IPS-20b (cell line): ENCODE measurements at regions not wholly inside any gene's neighbourhood (a gene's known extent, or its start where the extent isn't known, plus 50 kb on each side); places are given as distances from the start of the nearest gene placed in this dataset.

ENCODE experiments used
- H3K27ac ChIP-seq: one replicate; pipeline ENCODE4 v1.5.1; 2013; ENCODE audit warnings: low read length
- H3K27me3 ChIP-seq: 2 replicates; pipeline ENCODE4 v1.6.1; 2013; ENCODE audit warnings: mild to moderate bottlenecking, low read length, inconsistent platforms; ENCODE audit not compliant: insufficient read depth
- H3K36me3 ChIP-seq: 2 replicates; pipeline ENCODE4 v1.6.1; 2013; ENCODE audit warnings: low read depth, mild to moderate bottlenecking, inconsistent platforms, low read length, moderate library complexity; ENCODE audit not compliant: insufficient read depth
- H3K4me1 ChIP-seq: 2 replicates; pipeline ENCODE4 v1.6.1; 2013; ENCODE audit warnings: mild to moderate bottlenecking, control low read depth, inconsistent platforms, low read length, moderate library complexity; ENCODE audit not compliant: insufficient read depth
- H3K4me3 ChIP-seq: 2 replicates; pipeline ENCODE4 v1.5.1; 2013; ENCODE audit warnings: mild to moderate bottlenecking, low read length, inconsistent platforms
- H3K9ac ChIP-seq: 2 replicates; pipeline ENCODE4 v1.6.1; 2013; ENCODE audit warnings: low read depth, mild to moderate bottlenecking, inconsistent platforms, low read length, moderate library complexity
- H3K9me3 ChIP-seq: 2 replicates; pipeline ENCODE4 v1.6.1; 2013; ENCODE audit warnings: mild to moderate bottlenecking, low read depth, low read length, inconsistent platforms; ENCODE audit not compliant: insufficient read depth

DNA sequence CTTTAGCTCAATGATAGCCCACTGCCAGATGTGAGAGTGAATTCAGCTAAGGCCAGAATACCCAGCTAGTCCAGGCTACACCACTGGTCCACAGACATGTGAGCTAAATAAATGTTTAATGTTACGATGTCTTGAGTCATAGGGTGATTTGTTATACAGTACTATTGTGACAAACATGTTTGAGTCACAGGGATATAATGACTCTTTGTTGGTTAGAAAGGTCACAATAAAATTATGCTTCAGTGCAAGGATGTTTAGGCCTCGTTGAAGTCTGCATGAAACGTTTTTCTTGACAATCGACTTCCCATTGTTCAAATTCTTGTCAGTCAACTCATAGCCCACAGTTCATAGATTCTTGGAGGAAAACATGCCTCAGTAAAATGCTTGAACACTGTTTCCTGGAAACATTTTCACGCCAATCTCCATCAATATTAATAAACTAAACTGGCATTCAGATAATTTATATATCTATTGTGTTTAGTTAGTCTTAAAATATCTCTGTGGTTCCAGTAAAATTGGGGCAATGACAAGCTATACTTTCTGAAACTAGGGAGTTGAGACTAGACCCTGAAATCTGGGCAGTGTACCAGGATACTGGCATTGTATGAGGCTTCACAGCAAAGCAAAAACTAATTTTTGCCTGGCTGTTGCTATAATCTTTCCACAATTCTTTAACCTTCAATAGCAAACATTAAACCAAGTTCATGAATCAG lies 650.8 kb upstream of the KIRREL3 start:
- Histone ChIP-seq H3K9me3 (no peaks in the 10 kb centered on the region), H3K27ac (no peak overlapping the region)

GRCh38 chr11:127649958-127650357 lies 649.4 kb upstream of the KIRREL3 start:
- no peak overlapping the region for H3K27ac ChIP-seq
- H3K4me3 ChIP-seq: no peak overlapping the region
- no peaks in the 10 kb centered on the region for H3K27me3 ChIP-seq
- no peaks in the 10 kb centered on the region for H3K36me3 ChIP-seq
- H3K9me3 ChIP-seq: no peaks in the 10 kb centered on the region
- H3K9ac ChIP-seq: no peak overlapping the region
- H3K4me1 ChIP-seq: no peaks in the 10 kb centered on the region

More for the DNA sequence above, 650.8 kb upstream of the KIRREL3 start:
- H3K4me3 ChIP-seq: no peak overlapping the region
- no peaks in the 10 kb centered on the region; the same call in 1 of the 2 replicates for H3K4me1 ChIP-seq
- no peaks in the 10 kb centered on the region for H3K36me3 ChIP-seq
- no peaks in the 10 kb centered on the region for H3K27me3 ChIP-seq
- no peak overlapping the region for H3K9ac ChIP-seq

GRCh38 chr11:127649071-127649470 lies 648.5 kb upstream of the KIRREL3 start:
- Histone ChIP-seq H3K4me3 (no peak overlapping the region), H3K9me3 (no peaks in the 10 kb centered on the region), H3K4me1 (no peaks in the 10 kb centered on the region), H3K36me3 (no peaks in the 10 kb centered on the region), H3K27ac (no peak overlapping the region), H3K9ac (no peak overlapping the region), H3K27me3 (no peaks in the 10 kb centered on the region)

GRCh38 chr11:127648583-127648982 lies 648.0 kb upstream of the KIRREL3 start:
- Histone ChIP-seq H3K27ac (no peak overlapping the region), H3K9me3 (no peaks in the 10 kb centered on the region), H3K4me1 (no peaks in the 10 kb centered on the region), H3K36me3 (no peaks in the 10 kb centered on the region), H3K4me3 (no peak overlapping the region), H3K9ac (no peak overlapping the region), H3K27me3 (no peaks in the 10 kb centered on the region)

GRCh38 chr11:127644366-127644765 lies 643.8 kb upstream of the KIRREL3 start:
- no peaks in the 10 kb centered on the region for H3K36me3 ChIP-seq
- no peak overlapping the region for H3K27ac ChIP-seq

GRCh38 chr11:127643268-127644058 lies 642.9 kb upstream of the KIRREL3 start:
- no peak overlapping the region for H3K9ac ChIP-seq
- no peak overlapping the region for H3K27ac ChIP-seq

More at GRCh38 chr11:127644366-127644765, 643.8 kb upstream of the KIRREL3 start:
- Histone ChIP-seq H3K9me3 (no peaks in the 10 kb centered on the region), H3K9ac (no peak overlapping the region), H3K27me3 (no peaks in the 10 kb centered on the region), H3K4me1 (peaks cover 3% of the 10 kb centered on the region; the same call in 1 of the 2 replicates), H3K4me3 (no peak overlapping the region)

GRCh38 chr11:127640561-127641451 lies 640.2 kb upstream of the KIRREL3 start:
- Histone ChIP-seq H3K27ac (no peak overlapping the region), H3K27me3 (no peaks in the 10 kb centered on the region), H3K9me3 (no peaks in the 10 kb centered on the region), H3K4me3 (no peak overlapping the region), H3K9ac (no peak overlapping the region), H3K4me1 (peaks cover 3% of the 10 kb centered on the region; the same call in 1 of the 2 replicates), H3K36me3 (no peaks in the 10 kb centered on the region)

More at GRCh38 chr11:127643268-127644058, 642.9 kb upstream of the KIRREL3 start:
- Histone ChIP-seq H3K9me3 (no peaks in the 10 kb centered on the region), H3K4me1 (peaks cover 3% of the 10 kb centered on the region; the same call in 1 of the 2 replicates), H3K36me3 (no peaks in the 10 kb centered on the region), H3K27me3 (no peaks in the 10 kb centered on the region), H3K4me3 (no peak overlapping the region)

GRCh38 chr11:127639916-127640315 lies 639.3 kb upstream of the KIRREL3 start:
- H3K9me3 ChIP-seq: no peaks in the 10 kb centered on the region
- H3K4me3 ChIP-seq: no peak overlapping the region
- no peak overlapping the region for H3K9ac ChIP-seq
- no peaks in the 10 kb centered on the region for H3K27me3 ChIP-seq
- H3K4me1 ChIP-seq: peaks cover 3% of the 10 kb centered on the region; the same call in 1 of the 2 replicates
- H3K27ac ChIP-seq: no peak overlapping the region
- H3K36me3 ChIP-seq: no peaks in the 10 kb centered on the region

DNA sequence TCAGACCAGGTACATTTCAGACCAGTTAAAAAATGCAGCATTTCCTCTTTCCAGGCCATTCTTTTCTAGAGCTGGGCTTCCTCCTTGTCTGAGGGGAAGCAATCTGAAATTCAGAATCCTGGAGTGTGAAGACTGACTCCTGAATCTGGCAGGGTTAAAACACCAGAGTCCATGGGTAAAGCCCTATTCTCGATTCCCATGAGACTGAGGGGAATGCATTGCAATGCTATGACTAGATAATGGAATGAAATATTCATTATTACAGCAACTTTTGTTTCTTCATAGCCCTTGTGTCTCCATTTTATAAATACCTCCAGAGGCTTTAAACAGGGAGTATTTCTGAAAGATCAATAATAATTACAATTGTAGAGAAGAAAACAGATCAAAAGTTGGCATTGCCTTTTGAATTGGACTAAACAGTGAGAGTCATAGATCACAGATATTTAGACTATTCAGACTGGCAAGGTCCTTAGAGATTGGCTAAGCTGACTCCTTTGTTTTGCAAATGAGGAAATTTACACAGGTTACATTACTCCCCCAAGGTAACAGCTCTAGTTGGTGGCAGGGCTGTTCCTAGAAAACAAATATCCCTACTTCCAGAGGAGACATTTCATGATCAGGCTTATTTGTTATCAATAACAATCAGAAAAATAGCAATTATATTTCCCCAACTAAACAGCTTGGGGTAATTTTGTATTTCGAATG lies 632.6 kb upstream of the KIRREL3 start:
- peaks cover 18% of the 10 kb centered on the region for H3K4me1 ChIP-seq
- peak overlapping the region; percentile 10; the same call in 1 of the 2 replicates for H3K4me3 ChIP-seq
- H3K36me3 ChIP-seq: no peaks in the 10 kb centered on the region
- H3K9me3 ChIP-seq: no peaks in the 10 kb centered on the region
- H3K27me3 ChIP-seq: no peaks in the 10 kb centered on the region
- peak overlapping the region; percentile 49 for H3K27ac ChIP-seq
- H3K9ac ChIP-seq: peak overlapping the region; percentile 5; the same call in 1 of the 2 replicates

GRCh38 chr11:127632546-127632945 lies 632.0 kb upstream of the KIRREL3 start:
- no peak overlapping the region for H3K4me3 ChIP-seq
- no peaks in the 10 kb centered on the region for H3K27me3 ChIP-seq
- H3K36me3 ChIP-seq: no peaks in the 10 kb centered on the region
- H3K9me3 ChIP-seq: no peaks in the 10 kb centered on the region
- peaks cover 21% of the 10 kb centered on the region for H3K4me1 ChIP-seq
- no peak overlapping the region for H3K27ac ChIP-seq
- peak overlapping the region; percentile 5; the same call in 1 of the 2 replicates for H3K9ac ChIP-seq

GRCh38 chr11:127631974-127632373 lies 631.4 kb upstream of the KIRREL3 start:
- H3K36me3 ChIP-seq: no peaks in the 10 kb centered on the region

More at GRCh38 chr11:127631974-127632373, 631.4 kb upstream of the KIRREL3 start:
- H3K27ac ChIP-seq: no peak overlapping the region
- H3K9me3 ChIP-seq: no peaks in the 10 kb centered on the region
- H3K4me1 ChIP-seq: peaks cover 21% of the 10 kb centered on the region
- no peak overlapping the region for H3K4me3 ChIP-seq
- no peaks in the 10 kb centered on the region for H3K27me3 ChIP-seq
- no peak overlapping the region for H3K9ac ChIP-seq
